IPS DF 6.9 (cell line): ENCODE measurements at regions not wholly inside any gene's neighbourhood (a gene's known extent, or its start where the extent isn't known, plus 50 kb on each side); places are given as distances from the start of the nearest gene placed in this dataset.

Source experiments
- DNase-seq: peaks from one replicate; pipeline ENCODE4 v3.0.0-alpha.2; 2013; ENCODE audit warnings: low read depth, low spot score
- H3K27ac ChIP-seq: one replicate; pipeline ENCODE4 v1.5.1; 2013; ENCODE audit warnings: low read length, control low read depth
- H3K27me3 ChIP-seq: 2 replicates; pipeline ENCODE4 v1.6.1; 2013; ENCODE audit warnings: mild to moderate bottlenecking, low read length; ENCODE audit not compliant: control insufficient read depth, insufficient read depth
- H3K36me3 ChIP-seq: 2 replicates; pipeline ENCODE4 v1.6.1; 2013; ENCODE audit warnings: low read length; ENCODE audit not compliant: control insufficient read depth, insufficient read depth
- H3K4me1 ChIP-seq: 2 replicates; pipeline ENCODE4 v1.6.1; 2013; ENCODE audit warnings: low read length; ENCODE audit not compliant: control insufficient read depth, insufficient read depth
- H3K4me3 ChIP-seq: 2 replicates; pipeline ENCODE4 v1.5.1; 2013; ENCODE audit warnings: mild to moderate bottlenecking, low read length
- H3K9me3 ChIP-seq: 2 replicates; pipeline ENCODE4 v1.6.1; 2013; ENCODE audit warnings: low read length, inconsistent platforms; ENCODE audit not compliant: control insufficient read depth, insufficient read depth
- WGBS: extraction: QIAGEN DNeasy Blood & Tissue Kit; methylation state at CpG from one replicate; pipeline ENCODE4 v1.1.7; 2013; ENCODE audit warnings: mixed read lengths, missing lambda C conversion rate; ENCODE audit not compliant: insufficient read length, insufficient coverage; 5-methylcytosine and 5-hydroxymethylcytosine counted together

DNA sequence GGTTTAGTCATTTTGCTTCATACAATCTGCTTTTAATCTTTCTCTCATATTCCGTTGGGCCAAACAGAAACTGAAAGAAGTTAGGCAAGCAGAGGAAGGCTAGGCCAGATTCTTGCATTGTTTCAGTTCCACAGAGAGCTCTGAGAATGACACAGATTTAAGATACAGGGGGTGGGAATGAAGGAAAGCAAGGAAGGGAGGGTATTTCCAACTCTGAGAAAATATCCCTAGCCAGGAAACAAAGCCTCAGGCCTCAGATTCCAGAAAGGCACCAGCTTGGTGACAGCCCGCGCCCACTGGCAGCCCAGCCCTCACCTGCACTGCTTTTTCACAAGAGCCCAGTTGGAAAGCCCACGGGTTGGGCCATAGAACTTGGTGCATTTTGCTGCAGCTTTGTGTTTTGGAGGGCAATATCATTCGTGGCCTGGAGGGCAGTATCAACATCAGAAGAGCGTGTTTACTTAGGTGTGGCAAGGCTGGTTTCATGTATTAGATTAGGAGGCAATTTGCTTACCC, 63.5 kb downstream of the ENC1 start:
- Histone ChIP-seq H3K36me3 (no peaks in the 10 kb centered on the region), H3K27ac (no peak overlapping the region), H3K4me3 (no peak overlapping the region), H3K27me3 (no peaks in the 10 kb centered on the region), H3K9me3 (no peaks in the 10 kb centered on the region), H3K4me1 (0 out of 2 replicates have a peak, but pooled peaks cover 1% of the 10 kb centered on the region)
- WGBS: no CpG with 5 or more reads among the region's 6 CpGs
- no peak for DNase-seq

DNA sequence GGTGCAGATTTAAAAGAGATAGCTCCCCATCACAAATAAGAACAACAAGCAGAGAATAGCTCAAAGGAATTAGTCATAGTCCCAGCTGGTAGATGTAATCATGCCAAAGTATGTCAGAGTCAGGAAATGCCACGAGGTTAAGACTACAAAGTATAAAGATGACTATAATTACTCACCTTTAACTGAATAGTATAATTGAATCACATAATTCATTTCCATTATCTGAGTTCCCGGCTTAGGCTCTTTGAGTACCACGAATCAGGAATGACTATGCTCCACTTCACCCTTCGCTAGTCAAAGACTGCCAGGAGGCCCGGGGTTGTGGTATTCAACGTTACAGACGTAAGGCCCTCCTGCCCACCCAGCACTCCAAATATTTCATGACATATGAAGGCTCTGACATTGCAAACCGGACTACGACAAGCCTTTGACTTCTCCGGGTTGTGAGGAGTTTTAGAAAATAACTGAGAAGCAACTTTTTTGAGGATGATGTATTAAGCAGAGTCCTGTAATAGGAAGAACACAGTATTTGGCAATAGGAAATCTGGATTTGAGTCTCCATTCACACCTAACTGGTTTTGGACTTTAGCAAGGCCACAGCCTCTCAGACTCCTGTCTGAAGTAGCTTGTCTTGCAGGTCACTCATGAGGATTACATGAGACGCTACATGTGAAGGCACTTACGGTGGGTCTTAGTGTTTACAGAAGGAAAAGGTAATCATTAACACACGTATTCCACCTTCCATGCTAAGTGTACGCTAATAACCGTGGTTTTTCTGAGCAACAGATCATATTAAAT, 64.6 kb downstream of the ENC1 start:
- WGBS: no CpG with 5 or more reads among the region's 15 CpGs
- no peak overlapping the region for H3K4me3 ChIP-seq
- H3K9me3 ChIP-seq: no peaks in the 10 kb centered on the region
- no peaks in the 10 kb centered on the region for H3K36me3 ChIP-seq
- H3K27ac ChIP-seq: no peak overlapping the region
- DNase-seq: no peak
- H3K27me3 ChIP-seq: no peaks in the 10 kb centered on the region
- H3K4me1 ChIP-seq: 0 out of 2 replicates have a peak, but pooled peaks cover 1% of the 10 kb centered on the region

DNA sequence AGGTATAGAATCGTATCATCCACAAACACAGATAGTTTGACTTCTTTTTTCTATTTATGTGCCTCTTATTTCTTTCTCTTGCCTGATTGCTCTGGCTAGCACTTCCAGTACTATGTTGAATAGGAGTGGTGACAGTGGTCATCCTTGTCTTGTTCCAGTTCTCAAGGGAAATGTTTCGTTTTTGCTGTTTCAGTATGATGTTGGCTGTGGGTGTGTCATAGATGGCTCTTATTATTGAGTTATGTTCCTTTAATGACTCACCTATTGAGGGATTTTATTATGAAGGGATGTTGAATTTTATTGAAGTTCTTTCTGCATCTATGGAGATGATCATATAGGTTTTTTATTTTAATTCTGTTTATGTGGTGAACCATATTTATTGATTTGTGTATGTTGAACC, 70.3 kb downstream of the ENC1 start:
- Histone ChIP-seq H3K27me3 (no peaks in the 10 kb centered on the region), H3K9me3 (no peaks in the 10 kb centered on the region), H3K4me1 (no peaks in the 10 kb centered on the region), H3K36me3 (no peaks in the 10 kb centered on the region), H3K4me3 (no peak overlapping the region), H3K27ac (no peak overlapping the region)
- no CpG with 5 or more reads among the region's 2 CpGs for WGBS
- no peak for DNase-seq

DNA sequence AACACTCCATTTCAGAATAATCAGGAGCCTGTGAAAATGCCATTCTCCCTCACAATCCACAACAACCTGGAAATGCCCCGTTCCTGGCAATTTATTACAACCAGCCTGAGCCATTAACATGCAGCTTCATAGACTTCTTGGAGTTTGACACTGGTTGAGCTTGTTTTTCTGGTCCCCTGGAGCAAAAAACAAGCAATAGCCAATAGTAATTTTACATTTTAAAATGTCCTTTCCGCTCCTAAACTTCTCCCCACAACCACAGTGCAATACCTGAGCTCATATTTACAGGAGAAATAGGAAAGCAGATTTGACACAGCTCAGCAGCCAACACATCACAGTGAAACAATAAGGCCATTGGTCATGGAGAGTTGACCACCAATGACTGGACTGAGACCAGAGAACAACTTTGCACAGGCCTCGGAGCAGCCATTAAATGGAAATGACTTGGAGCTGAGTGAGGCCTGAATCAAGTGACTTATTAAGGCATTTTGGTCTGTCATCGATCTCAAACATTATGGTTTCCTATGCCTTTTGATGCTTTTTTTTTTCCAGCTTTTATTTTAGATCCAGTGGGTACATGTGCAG, 73.0 kb downstream of the ENC1 start:
- no peak overlapping the region for H3K4me3 ChIP-seq

DNA sequence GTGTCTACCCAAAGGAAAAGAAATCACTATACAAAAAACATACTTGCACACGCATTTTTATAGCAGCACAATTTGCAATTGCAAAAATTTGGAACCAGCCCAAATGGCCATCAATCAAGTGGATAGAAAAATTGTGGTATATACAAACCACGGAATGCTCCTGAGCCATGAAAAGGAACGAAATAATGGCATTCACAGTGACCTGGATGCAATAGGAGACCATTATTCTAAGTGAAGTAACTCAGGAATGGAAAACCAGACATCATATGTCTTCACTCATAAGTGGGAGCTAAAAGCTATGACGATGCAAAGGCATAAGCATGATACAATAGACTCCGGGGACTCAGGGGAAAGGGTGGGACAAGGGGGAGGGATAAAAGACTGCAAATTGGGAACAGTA, 78.4 kb downstream of the ENC1 start:
- Histone ChIP-seq H3K4me3 (no peak overlapping the region), H3K9me3 (no peaks in the 10 kb centered on the region), H3K27ac (no peak overlapping the region), H3K27me3 (no peaks in the 10 kb centered on the region), H3K36me3 (no peaks in the 10 kb centered on the region), H3K4me1 (0 out of 2 replicates have a peak, but pooled peaks cover 1% of the 10 kb centered on the region)
- WGBS: no CpG with 5 or more reads among the region's 5 CpGs
- no peak for DNase-seq

More for the DNA sequence above, 73.0 kb downstream of the ENC1 start:
- Histone ChIP-seq H3K36me3 (no peaks in the 10 kb centered on the region), H3K27ac (no peak overlapping the region), H3K27me3 (no peaks in the 10 kb centered on the region), H3K4me1 (no peaks in the 10 kb centered on the region), H3K9me3 (no peaks in the 10 kb centered on the region)
- DNase-seq: no peak
- WGBS: no CpG with 5 or more reads among the region's 4 CpGs

DNA sequence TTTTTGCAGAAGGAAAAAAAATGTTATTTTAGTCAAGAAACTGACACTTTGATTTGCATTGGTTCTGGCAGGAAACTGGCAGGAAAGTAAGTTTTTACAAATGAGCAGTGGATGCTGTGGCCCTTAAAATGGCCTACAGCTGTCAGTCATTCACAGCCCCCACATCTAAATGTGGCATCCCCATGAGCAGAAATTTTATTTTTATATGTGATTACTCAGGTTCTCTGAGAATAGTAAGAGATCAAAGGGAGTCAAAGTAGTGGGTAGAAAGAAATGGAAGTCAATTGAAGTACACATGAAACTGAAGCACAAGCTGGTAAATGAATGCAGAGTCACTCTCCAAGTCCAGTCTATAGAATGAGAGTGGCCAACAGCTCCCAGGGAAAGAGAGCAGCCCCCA, 80.3 kb downstream of the ENC1 start:
- no peaks in the 10 kb centered on the region for H3K36me3 ChIP-seq
- no peaks in the 10 kb centered on the region for H3K9me3 ChIP-seq
- H3K4me3 ChIP-seq: no peak overlapping the region
- no peak overlapping the region for H3K27ac ChIP-seq
- 0 out of 2 replicates have a peak, but pooled peaks cover 3% of the 10 kb centered on the region for H3K4me1 ChIP-seq
- DNase-seq: no peak
- no peaks in the 10 kb centered on the region for H3K27me3 ChIP-seq

DNA sequence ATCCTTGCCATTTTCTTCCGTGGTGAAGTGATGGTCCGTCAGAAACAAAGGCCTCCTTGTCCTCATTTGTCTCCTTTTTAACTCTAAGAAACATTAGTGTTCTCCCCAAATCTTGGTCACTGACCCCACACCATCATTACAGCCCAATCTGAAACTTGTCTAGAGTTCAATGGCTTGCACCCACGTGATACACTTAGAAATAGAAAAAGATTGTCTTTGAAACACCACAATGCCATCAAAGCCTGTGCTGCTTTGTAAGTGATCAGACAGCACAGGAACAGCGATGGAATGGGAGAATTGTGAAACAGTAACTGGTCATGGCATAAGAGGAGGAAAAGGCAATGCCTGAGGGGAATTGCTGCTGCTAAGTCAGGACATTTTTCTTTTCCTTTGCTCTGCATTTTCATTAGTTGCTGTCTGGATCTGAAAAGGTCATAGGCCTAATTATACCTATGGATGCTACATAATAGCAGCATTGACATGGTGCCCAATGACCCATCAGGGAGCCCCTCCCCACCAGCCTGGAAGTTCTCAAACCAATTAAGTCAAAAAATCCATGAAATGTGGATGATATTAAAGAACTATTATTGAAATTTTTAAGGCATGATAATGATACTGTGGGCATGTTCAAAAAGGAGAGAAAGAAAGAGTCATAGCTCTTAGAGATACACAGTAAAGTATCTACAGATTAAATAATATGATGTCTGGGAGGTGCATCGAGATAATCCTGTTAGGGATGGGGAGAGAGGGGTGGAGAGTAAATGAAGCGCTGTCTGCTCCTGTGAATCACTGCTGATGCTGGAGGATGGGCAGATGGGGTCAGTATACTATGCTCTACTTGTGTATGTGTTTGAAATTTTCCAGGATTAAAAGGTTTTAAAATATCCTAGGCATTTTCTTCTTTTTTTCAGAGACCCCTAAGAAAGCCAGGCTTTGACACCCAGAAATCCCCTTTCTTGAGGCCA, 83.6 kb downstream of the ENC1 start:
- DNase-seq: no peak
- Histone ChIP-seq H3K4me3 (no peak overlapping the region), H3K36me3 (no peaks in the 10 kb centered on the region), H3K4me1 (0 out of 2 replicates have a peak, but pooled peaks cover 3% of the 10 kb centered on the region), H3K9me3 (no peaks in the 10 kb centered on the region), H3K27ac (no peak overlapping the region), H3K27me3 (no peaks in the 10 kb centered on the region)
- no CpG with 5 or more reads among the region's 6 CpGs for WGBS

DNA sequence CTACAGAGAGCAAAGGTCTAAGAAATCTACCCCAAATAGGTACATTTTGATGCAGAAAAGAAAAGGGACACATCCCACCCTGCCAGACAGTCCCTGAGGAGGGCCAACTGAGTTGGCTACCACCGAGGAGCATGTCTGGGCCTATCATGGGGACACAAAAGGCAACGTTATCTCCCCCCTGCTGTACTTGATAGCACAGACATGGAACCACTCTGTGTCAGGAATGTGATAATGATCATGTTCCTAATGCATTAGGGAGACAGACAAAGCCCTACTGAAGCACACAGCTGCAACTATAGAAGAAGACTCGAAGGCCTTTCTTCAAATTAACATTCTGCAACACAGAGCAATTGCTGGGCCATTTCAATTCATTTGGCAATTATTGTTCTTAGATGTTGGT, 84.5 kb downstream of the ENC1 start:
- Histone ChIP-seq H3K4me3 (no peak overlapping the region), H3K27me3 (no peaks in the 10 kb centered on the region), H3K27ac (no peak overlapping the region), H3K4me1 (0 out of 2 replicates have a peak, but pooled peaks cover 3% of the 10 kb centered on the region), H3K9me3 (no peaks in the 10 kb centered on the region), H3K36me3 (no peaks in the 10 kb centered on the region)
- WGBS: no CpG with 5 or more reads among the region's 3 CpGs
- DNase-seq: no peak

DNA sequence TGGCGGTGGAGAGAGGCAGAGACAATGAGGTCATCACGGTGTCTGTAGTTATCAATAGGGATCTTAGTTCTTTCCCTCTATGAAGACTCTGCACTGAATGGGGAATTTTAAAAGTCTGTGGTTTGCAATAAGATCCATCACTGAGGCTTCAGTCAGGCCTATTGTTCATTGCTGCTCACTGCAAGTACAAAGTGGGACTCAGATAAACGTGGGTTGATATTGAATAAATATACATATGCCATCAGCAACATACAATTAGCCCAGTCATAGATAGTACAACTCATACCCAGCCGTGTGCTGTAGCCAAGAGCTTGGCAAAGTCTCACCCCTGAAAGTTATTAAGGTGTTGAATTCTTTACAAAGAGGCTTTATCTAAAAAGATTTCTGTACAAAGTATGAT, 88.4 kb downstream of the ENC1 start:
- no CpG with 5 or more reads among the region's 4 CpGs for WGBS
- Histone ChIP-seq H3K36me3 (no peaks in the 10 kb centered on the region), H3K4me1 (0 out of 2 replicates have a peak, but pooled peaks cover 2% of the 10 kb centered on the region), H3K4me3 (no peak overlapping the region), H3K27ac (no peak overlapping the region), H3K27me3 (no peaks in the 10 kb centered on the region), H3K9me3 (no peaks in the 10 kb centered on the region)
- no peak for DNase-seq

DNA sequence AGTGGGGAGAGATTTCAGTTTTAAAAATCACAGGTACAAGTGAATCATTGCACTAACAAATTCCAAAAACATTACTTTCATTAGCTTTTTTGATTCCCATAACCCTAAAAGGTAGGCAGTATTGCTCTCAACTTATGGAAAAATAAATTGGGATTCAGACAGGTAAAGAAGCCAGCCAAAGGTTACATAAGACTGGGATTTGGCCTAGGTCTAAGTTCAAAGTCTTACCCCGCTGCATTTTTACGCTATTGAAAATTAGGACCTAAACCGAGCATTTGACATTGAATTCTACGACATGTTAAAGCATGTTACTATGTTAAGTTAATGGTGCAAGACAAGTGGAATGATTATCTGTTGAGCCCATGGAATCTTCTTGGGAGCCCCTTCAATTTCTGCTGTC, 89.6 kb downstream of the ENC1 start:
- Histone ChIP-seq H3K36me3 (no peaks in the 10 kb centered on the region), H3K4me3 (no peak overlapping the region), H3K4me1 (0 out of 2 replicates have a peak, but pooled peaks cover under 1% of the 10 kb centered on the region), H3K27me3 (peaks cover 4% of the 10 kb centered on the region; the same call in 1 of the 2 replicates), H3K27ac (no peak overlapping the region), H3K9me3 (no peaks in the 10 kb centered on the region)
- DNase-seq: no peak
- no CpG with 5 or more reads among the region's 4 CpGs for WGBS
